Kidney epithelial cell (primary cell): ENCODE measurements at regions not wholly inside any gene's neighbourhood (a gene's known extent, or its start where the extent isn't known, plus 50 kb on each side); places are given as distances from the start of the nearest gene placed in this dataset.
"Not testable (repeated sequence)": the region's sequence is repeated elsewhere in the genome, so short reads cannot be mapped to it uniquely, and the experiment has no call there.

Source experiments
- DNase-seq: peaks from one replicate; pipeline ENCODE4 v3.0.0-alpha.2; 2010; ENCODE audit warnings: low read depth
- H3K27me3 ChIP-seq: 2 replicates; pipeline ENCODE4 v1.6.0; 2011; ENCODE audit warnings: low read length; ENCODE audit not compliant: control insufficient read depth, insufficient read depth
- H3K36me3 ChIP-seq: 2 replicates; pipeline ENCODE4 v1.5.1; 2011; ENCODE audit warnings: low read length; ENCODE audit not compliant: control insufficient read depth, insufficient read depth
- H3K4me3 ChIP-seq: 2 replicates; pipeline ENCODE4 v1.5.1; 2011; ENCODE audit warnings: low read depth, mild to moderate bottlenecking, control low read depth, low read length
- TF ChIP-seq, protein P1 (sequence below): IDR thresholded peaks from 2 replicates; pipeline ENCODE4 v1.5.1; 2011; ENCODE audit warnings: mild to moderate bottlenecking, moderate library complexity, low read length, control low read depth, inconsistent platforms; ENCODE audit not compliant: insufficient read depth, poor library complexity, severe bottlenecking

DNA sequence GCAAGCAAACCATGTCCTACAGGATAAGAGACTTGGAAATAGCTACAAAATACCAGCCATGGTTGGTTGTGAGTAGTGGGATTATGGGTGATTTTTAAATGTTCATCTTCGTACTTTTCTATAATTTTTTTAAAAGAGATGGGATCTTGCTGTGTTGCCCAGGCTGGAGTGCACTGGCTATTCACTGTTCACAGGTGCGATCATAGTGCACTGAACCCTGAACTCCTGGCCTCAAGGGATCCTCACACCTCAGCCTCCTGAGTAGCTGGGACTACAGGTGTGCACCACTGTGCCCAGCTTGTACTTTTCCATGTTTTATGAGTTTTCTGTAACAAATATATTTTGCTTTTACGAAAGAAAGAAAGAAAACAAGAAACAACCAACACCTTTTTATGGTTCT lies 224.2 kb downstream of the FOXD2 start:
- H3K4me3 ChIP-seq: no peak overlapping the region
- no peaks in the 10 kb centered on the region for H3K36me3 ChIP-seq
- TF ChIP-seq, protein P1, sequence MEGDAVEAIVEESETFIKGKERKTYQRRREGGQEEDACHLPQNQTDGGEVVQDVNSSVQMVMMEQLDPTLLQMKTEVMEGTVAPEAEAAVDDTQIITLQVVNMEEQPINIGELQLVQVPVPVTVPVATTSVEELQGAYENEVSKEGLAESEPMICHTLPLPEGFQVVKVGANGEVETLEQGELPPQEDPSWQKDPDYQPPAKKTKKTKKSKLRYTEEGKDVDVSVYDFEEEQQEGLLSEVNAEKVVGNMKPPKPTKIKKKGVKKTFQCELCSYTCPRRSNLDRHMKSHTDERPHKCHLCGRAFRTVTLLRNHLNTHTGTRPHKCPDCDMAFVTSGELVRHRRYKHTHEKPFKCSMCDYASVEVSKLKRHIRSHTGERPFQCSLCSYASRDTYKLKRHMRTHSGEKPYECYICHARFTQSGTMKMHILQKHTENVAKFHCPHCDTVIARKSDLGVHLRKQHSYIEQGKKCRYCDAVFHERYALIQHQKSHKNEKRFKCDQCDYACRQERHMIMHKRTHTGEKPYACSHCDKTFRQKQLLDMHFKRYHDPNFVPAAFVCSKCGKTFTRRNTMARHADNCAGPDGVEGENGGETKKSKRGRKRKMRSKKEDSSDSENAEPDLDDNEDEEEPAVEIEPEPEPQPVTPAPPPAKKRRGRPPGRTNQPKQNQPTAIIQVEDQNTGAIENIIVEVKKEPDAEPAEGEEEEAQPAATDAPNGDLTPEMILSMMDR: no peak
- no peak for DNase-seq
- no peaks in the 10 kb centered on the region for H3K27me3 ChIP-seq

DNA sequence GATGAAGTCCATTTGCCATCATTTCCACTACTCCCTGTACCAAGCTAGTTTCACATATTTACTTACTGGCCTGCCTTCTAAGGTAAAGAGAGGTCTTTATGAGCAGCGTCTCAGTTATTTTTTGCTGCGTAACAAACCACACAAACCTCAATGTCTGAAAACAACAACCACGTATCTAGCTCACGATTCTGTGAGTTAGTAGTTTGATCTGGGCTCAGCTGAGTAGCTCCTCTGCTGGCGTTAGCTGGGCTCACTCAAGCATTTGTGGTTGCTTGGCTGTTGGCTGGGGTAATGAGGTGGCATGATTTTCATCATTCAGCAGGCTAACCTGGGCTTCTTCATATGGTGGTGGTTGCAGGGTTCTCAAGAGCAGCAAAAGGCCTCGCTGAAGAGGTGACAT lies 225.4 kb downstream of the FOXD2 start:
- Histone ChIP-seq H3K27me3 (no peaks in the 10 kb centered on the region), H3K36me3 (no peaks in the 10 kb centered on the region), H3K4me3 (no peak overlapping the region)
- no peak for DNase-seq
- TF ChIP-seq, protein P1: no peak

DNA sequence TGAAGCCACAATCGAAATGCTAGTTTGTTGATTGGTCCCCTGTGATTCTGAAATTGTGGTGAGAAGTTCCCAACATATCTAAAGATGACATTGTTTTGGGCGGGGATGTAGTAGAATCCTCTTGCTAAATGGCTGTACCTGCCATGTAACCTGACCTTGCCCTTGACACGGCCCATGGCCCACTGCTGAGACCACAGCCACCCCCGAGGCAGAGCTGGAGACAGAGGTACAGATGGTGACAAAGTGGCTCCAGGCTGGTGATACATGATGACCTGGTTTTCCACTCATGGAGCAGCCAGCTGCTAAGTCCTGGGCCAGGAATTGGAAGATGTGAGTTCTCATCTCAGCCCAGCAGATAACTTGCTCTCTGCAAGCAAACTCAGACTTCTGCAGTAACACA lies 226.5 kb downstream of the FOXD2 start:
- Histone ChIP-seq H3K36me3 (no peaks in the 10 kb centered on the region), H3K4me3 (no peak overlapping the region), H3K27me3 (no peaks in the 10 kb centered on the region)
- no peak for DNase-seq
- TF ChIP-seq, protein P1: no peak

DNA sequence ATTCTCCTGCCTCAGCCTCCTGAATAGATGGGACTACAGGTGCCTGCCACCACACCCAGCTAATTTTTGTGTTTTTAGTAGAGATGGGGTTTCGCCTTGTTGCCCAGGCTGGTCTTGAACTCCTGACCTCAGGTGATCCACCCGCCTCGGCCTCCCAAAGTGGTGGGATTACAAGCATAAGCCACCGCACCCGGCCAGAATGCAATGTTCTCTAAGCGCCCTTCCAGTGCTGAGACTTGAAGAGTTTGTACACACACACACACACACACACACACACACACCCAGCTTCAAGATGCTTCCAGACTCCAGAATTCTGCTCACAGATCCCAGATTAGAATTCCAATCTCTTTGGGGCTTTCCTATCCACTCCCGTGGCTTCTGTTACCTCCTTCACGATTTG lies 227.1 kb downstream of the FOXD2 start:
- not testable (repeated sequence) for H3K4me3 ChIP-seq, H3K27me3 ChIP-seq, H3K36me3 ChIP-seq, DNase-seq

DNA sequence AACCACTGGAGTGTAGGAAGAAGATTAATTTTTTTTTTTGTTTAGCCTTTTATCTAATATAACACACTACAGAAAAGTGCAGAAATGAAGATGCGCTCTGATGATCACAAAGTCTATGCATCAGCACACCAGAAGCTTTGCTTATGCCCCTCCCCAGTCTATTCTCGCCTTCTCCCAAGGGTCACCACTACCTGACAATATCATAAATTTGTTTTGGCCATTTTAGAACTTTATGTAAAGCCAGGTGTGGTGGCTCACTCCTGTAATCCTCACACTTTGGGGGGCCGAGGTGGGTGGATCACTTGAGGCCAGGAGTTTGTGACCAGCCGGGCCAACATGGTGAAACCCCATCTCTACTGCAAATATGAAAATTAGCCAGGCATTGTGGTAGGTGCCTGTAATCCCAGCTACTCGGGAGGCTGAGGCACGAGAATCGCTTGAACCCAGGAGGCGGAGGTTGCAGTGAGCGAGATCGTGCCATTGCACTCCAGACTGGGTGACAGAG lies 231.3 kb downstream of the FOXD2 start:
- TF ChIP-seq, protein P1: no peak
- no peak for DNase-seq
- no peaks in the 10 kb centered on the region for H3K36me3 ChIP-seq
- H3K27me3 ChIP-seq: no peaks in the 10 kb centered on the region
- H3K4me3 ChIP-seq: no peak overlapping the region

DNA sequence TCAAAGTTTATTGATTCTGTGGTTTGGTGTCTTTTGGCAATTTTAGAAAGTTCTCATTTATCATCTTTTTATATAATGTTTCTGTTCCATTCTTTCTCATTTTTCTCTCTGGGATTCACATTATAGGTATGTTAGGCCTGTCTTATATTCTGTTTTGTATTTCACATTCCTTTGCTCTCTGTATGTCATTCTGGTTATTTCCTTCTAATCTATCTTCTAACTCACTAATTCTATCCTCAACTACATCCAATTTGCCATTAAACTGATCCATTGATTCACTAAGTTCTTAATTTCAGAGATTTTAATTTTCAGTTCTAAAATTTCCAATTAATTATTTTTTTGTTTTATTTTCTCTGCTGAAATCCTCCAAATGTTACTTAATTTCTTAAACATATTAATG lies 234.8 kb downstream of the FOXD2 start:
- Histone ChIP-seq H3K4me3 (no peak overlapping the region), H3K36me3 (no peaks in the 10 kb centered on the region), H3K27me3 (peaks cover 9% of the 10 kb centered on the region)
- TF ChIP-seq, protein P1: no peak
- no peak for DNase-seq
